Neural cell (in vitro differentiated cells): ENCODE measurements at regions not wholly inside any gene's neighbourhood (a gene's known extent, or its start where the extent isn't known, plus 50 kb on each side); places are given as distances from the start of the nearest gene placed in this dataset.

Experiments used
- H2AFZ ChIP-seq: fragments of 200-600, 300-800 bp; sonication (generic), shearing (Covaris generic); 2 replicates; pipeline ENCODE4 v1.6.0; 2014; ENCODE audit warnings: low read depth, mild to moderate bottlenecking, antibody characterized with exemption, low read length, moderate library complexity
- H3F3A ChIP-seq: fragments of 200-600 bp; shearing (Covaris generic); 2 replicates; pipeline ENCODE4 v1.6.1; 2016; ENCODE audit warnings: mild to moderate bottlenecking, moderate library complexity, mixed read lengths, antibody characterized with exemption, low read length; ENCODE audit not compliant: insufficient read depth, poor library complexity, severe bottlenecking
- H3K27ac ChIP-seq: fragments of 200-600, 300-800 bp; sonication (generic), shearing (Covaris generic); 2 replicates; pipeline ENCODE4 v1.5.1; 2014; ENCODE audit warnings: mild to moderate bottlenecking, low read length, moderate library complexity
- H3K27me3 ChIP-seq: fragments of 300-800, 200-600 bp; sonication (generic), shearing (Covaris generic); 2 replicates; pipeline ENCODE4 v1.6.0; 2014; ENCODE audit warnings: mild to moderate bottlenecking, low read depth, low read length, moderate library complexity; ENCODE audit not compliant: insufficient read depth
- H3K36me3 ChIP-seq: fragments of 300-800, 200-600 bp; sonication (generic), shearing (Covaris generic); 2 replicates; pipeline ENCODE4 v1.5.1; 2014; ENCODE audit warnings: mild to moderate bottlenecking, antibody characterized with exemption, low read length, moderate library complexity; ENCODE audit not compliant: insufficient read depth
- H3K4me2 ChIP-seq: fragments of 300-800, 200-600 bp; sonication (generic), shearing (Covaris generic); 2 replicates; pipeline ENCODE4 v1.6.0; 2014; ENCODE audit warnings: mild to moderate bottlenecking, low read length
- H3K4me3 ChIP-seq: fragments of 300-800, 200-600 bp; sonication (generic), shearing (Covaris generic); 2 replicates; pipeline ENCODE4 v1.5.1; 2014; ENCODE audit warnings: mild to moderate bottlenecking, low read length, moderate library complexity
- H3K79me2 ChIP-seq: fragments of 200-600 bp; shearing (Covaris generic); replicated peaks from 2 replicates; pipeline ENCODE4 v1.6.0; 2014; ENCODE audit warnings: mild to moderate bottlenecking, low read length, moderate library complexity; ENCODE audit not compliant: insufficient read depth
- H3K9ac ChIP-seq: fragments of 300-800, 200-600 bp; sonication (generic), shearing (Covaris generic); 2 replicates; pipeline ENCODE4 v1.6.1; 2016; ENCODE audit warnings: mild to moderate bottlenecking, low read length, mixed read lengths
- H3K9me2 ChIP-seq: fragments of 200-600 bp; shearing (Covaris generic); 2 replicates; pipeline ENCODE4 v1.6.1; 2016; ENCODE audit warnings: mild to moderate bottlenecking, low read length, mixed read lengths; ENCODE audit not compliant: insufficient read depth
- H3K9me3 ChIP-seq: fragments of 200-600, 300-800 bp; sonication (generic), shearing (Covaris generic); 2 replicates; pipeline ENCODE4 v1.6.1; 2016; ENCODE audit warnings: mild to moderate bottlenecking, mixed run types, low read length, moderate library complexity, mixed read lengths
- H4K20me1 ChIP-seq: fragments of 200-600 bp; shearing (Covaris generic); 2 replicates; pipeline ENCODE4 v1.6.1; 2016; ENCODE audit warnings: mild to moderate bottlenecking, mixed run types; ENCODE audit not compliant: insufficient read depth
- CTCF ChIP-seq: fragments of 450-650 bp; IDR thresholded peaks from 2 replicates; pipeline ENCODE4 v1.5.1; 2014; ENCODE audit warnings: antibody characterized with exemption, mild to moderate bottlenecking, moderate library complexity; ENCODE audit not compliant: poor library complexity, severe bottlenecking
- EP300 ChIP-seq: fragments of 450-650 bp; conservative IDR thresholded peaks from 2 replicates; pipeline ENCODE4 v1.6.1; 2014; ENCODE audit warnings: antibody characterized with exemption, mild to moderate bottlenecking, moderate library complexity; ENCODE audit not compliant: poor library complexity, severe bottlenecking
- EZH2 ChIP-seq: fragments of 200-600, 300-800 bp; shearing (Covaris generic), sonication (generic); IDR thresholded peaks from 2 replicates; pipeline ENCODE4 v1.6.1; 2014; ENCODE audit warnings: antibody characterized with exemption, low read length, borderline replicate concordance, mild to moderate bottlenecking; ENCODE audit not compliant: insufficient read depth, poor library complexity, severe bottlenecking
- MXI1 ChIP-seq: fragments of 450-650 bp; conservative IDR thresholded peaks from 2 replicates; pipeline ENCODE4 v1.6.1; 2014; ENCODE audit warnings: antibody characterized with exemption, mild to moderate bottlenecking; ENCODE audit not compliant: poor library complexity, severe bottlenecking
- POLR2AphosphoS5 ChIP-seq: IDR thresholded peaks from 2 replicates; pipeline ENCODE4 v1.6.1; 2012
- RAD21 ChIP-seq: fragments of 450-650 bp; conservative IDR thresholded peaks from 2 replicates; pipeline ENCODE4 v1.6.1; 2014; ENCODE audit warnings: antibody characterized with exemption, mild to moderate bottlenecking, moderate library complexity
- REST ChIP-seq: IDR thresholded peaks from 2 replicates; pipeline ENCODE4 v1.6.1; 2012; ENCODE audit warnings: borderline replicate concordance
- SMC3 ChIP-seq: fragments of 450-650 bp; conservative IDR thresholded peaks from 2 replicates; pipeline ENCODE4 v1.6.1; 2014; ENCODE audit warnings: antibody characterized with exemption, mild to moderate bottlenecking, moderate library complexity; ENCODE audit not compliant: poor library complexity
- TAF1 ChIP-seq: IDR thresholded peaks from 2 replicates; pipeline ENCODE4 v1.6.1; 2012; ENCODE audit warnings: low read depth

- Histone ChIP-seq H3K27ac (no peak overlapping the region), H3K4me2 (no peak overlapping the region), H3K9me3 (no peaks in the 10 kb centered on the region), H2AFZ (no peak overlapping the region), H3F3A (no peaks in the 10 kb centered on the region), H4K20me1 (no peaks in the 10 kb centered on the region), H3K9me2 (no peaks in the 10 kb centered on the region), H3K36me3 (no peaks in the 10 kb centered on the region), H3K4me3 (no peak overlapping the region), H3K27me3 (no peaks in the 10 kb centered on the region), H3K9ac (no peak overlapping the region), H3K79me2 (no peaks in the 10 kb centered on the region)
- TF ChIP-seq EZH2 = no peak
- TF ChIP-seq TAF1 = no peak
- no peak for TF ChIP-seq MXI1
- no peak for TF ChIP-seq CTCF
- TF ChIP-seq RAD21 = no peak
- TF ChIP-seq EP300 = no peak
- no peak for TF ChIP-seq SMC3
- no peak for TF ChIP-seq POLR2AphosphoS5
- TF ChIP-seq REST = no peak
Measured at GRCh38 chr4:72712997-72713396, 144.0 kb upstream of the ADAMTS3 start.

- H3K9me3 ChIP-seq = no peaks in the 10 kb centered on the region
- no peaks in the 10 kb centered on the region for H4K20me1 ChIP-seq
- no peak for TF ChIP-seq RAD21
- TF ChIP-seq TAF1 = no peak
- TF ChIP-seq EP300 = no peak
- TF ChIP-seq MXI1 = no peak
- TF ChIP-seq POLR2AphosphoS5 = no peak
- no peak for TF ChIP-seq CTCF
- no peak for TF ChIP-seq EZH2
- TF ChIP-seq REST = no peak
- TF ChIP-seq SMC3 = no peak
- no peak overlapping the region for H2AFZ ChIP-seq
- no peak overlapping the region for H3K9ac ChIP-seq
- no peaks in the 10 kb centered on the region for H3K36me3 ChIP-seq
- no peak overlapping the region for H3K4me2 ChIP-seq
- H3K4me3 ChIP-seq = no peak overlapping the region
- no peaks in the 10 kb centered on the region for H3F3A ChIP-seq
- no peaks in the 10 kb centered on the region for H3K79me2 ChIP-seq
- H3K9me2 ChIP-seq = no peaks in the 10 kb centered on the region
- H3K27ac ChIP-seq = no peak overlapping the region
- no peaks in the 10 kb centered on the region for H3K27me3 ChIP-seq
Measured at GRCh38 chr4:72709475-72709874, 140.5 kb upstream of the ADAMTS3 start.
